ENCODE measurements at regions not wholly inside any gene's neighbourhood (a gene's known extent, or its start where the extent isn't known, plus 50 kb on each side); places are given as distances from the start of the nearest gene placed in this dataset.

DNA sequence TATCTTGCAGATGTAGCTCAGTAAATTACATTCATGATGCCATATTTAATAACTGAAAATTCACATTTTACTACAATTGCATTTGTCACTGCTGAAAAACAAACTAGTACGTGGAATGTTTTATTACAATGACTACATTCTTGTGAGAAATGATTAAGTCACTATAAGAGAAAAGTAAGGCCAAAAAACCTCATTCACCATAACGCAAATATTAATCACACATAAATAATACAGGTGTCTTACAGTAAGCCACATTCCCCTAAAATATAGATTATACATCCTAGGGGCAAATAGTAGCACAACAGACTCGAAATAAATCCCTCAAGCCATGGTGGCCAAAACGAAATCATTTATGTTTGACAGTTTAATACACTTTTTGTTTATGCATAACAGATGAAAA lies 460.6 kb downstream of the NR4A2 start (continued):
- TF ChIP-seq EP300 (IDR thresholded peaks at IDR 0.05; ENCODE audit: borderline replicate concordance in 1 of 2, low read depth in 2 of 2, low read length in 2 of 2) (no peak), MAFK (IDR thresholded peaks at IDR 0.05; ENCODE audit: low read depth, low read length) (no peak), CEBPB (IDR thresholded peaks at IDR 0.05; ENCODE audit: low read depth, low read length) (no peak), KDM1A (IDR thresholded peaks at IDR 0.05; ENCODE audit: borderline replicate concordance, low read length) (no peak), RXRA (IDR thresholded peaks at IDR 0.05; ENCODE audit: insufficient read depth, low read depth, low read length) (no peak), POU5F1 (IDR thresholded peaks at IDR 0.05; ENCODE audit: low read depth, low read length) (no peak), SRF (IDR thresholded peaks at IDR 0.05; ENCODE audit: low read depth, low read length) (no peak), CBX8 (IDR thresholded peaks at IDR 0.05; ENCODE audit: borderline replicate concordance, low read depth, low read length) (no peak)

Measured in H1 (cell line).